H9 (cell line): ENCODE measurements at regions not wholly inside any gene's neighbourhood (a gene's known extent, or its start where the extent isn't known, plus 50 kb on each side); places are given as distances from the start of the nearest gene placed in this dataset.

ENCODE experiments used
- DNase-seq: peaks from one replicate; pipeline ENCODE4 v3.0.0-alpha.2; 2017
- H2AFZ ChIP-seq: one replicate; pipeline ENCODE4 v1.6.1; 2013; ENCODE audit warnings: mild to moderate bottlenecking, low read length, control low read depth, moderate library complexity
- H2AK5ac ChIP-seq: 2 replicates; pipeline ENCODE4 v1.6.1; 2013; ENCODE audit warnings: low read length, control low read depth, mixed read lengths; ENCODE audit not compliant: insufficient read length
- H2BK120ac ChIP-seq: one replicate; pipeline ENCODE4 v1.6.1; 2013; ENCODE audit warnings: low read depth, mild to moderate bottlenecking, low read length, control low read depth, inconsistent platforms; ENCODE audit not compliant: poor library complexity, severe bottlenecking
- H2BK12ac ChIP-seq: 2 replicates; pipeline ENCODE4 v1.6.1; 2013; ENCODE audit warnings: low read length, control low read depth, mixed read lengths, low read depth; ENCODE audit not compliant: insufficient read length
- H2BK15ac ChIP-seq: 2 replicates; pipeline ENCODE4 v1.6.1; 2013; ENCODE audit warnings: low read depth, low read length, control low read depth
- H2BK20ac ChIP-seq: one replicate; pipeline ENCODE4 v1.6.1; 2013; ENCODE audit warnings: low read depth, mild to moderate bottlenecking, low read length, control low read depth, inconsistent platforms; ENCODE audit not compliant: poor library complexity, severe bottlenecking
- H2BK5ac ChIP-seq: 2 replicates; pipeline ENCODE4 v1.6.1; 2013; ENCODE audit warnings: low read length, control low read depth, mixed read lengths; ENCODE audit not compliant: insufficient read length
- H3K14ac ChIP-seq: 2 replicates; pipeline ENCODE4 v1.6.1; 2013; ENCODE audit warnings: low read length, control low read depth; ENCODE audit not compliant: insufficient read depth
- H3K18ac ChIP-seq: 2 replicates; pipeline ENCODE4 v1.6.1; 2013; ENCODE audit warnings: low read depth, mild to moderate bottlenecking, mixed read lengths, low read length, control low read depth; ENCODE audit not compliant: insufficient read length
- H3K23ac ChIP-seq: 2 replicates; pipeline ENCODE4 v1.6.1; 2013; ENCODE audit warnings: low read length, control low read depth, mixed read lengths, low read depth; ENCODE audit not compliant: insufficient read length
- H3K23me2 ChIP-seq: 2 replicates; pipeline ENCODE4 v1.6.1; 2013; ENCODE audit warnings: low read depth, mild to moderate bottlenecking, mixed read lengths, low read length, control low read depth; ENCODE audit not compliant: insufficient read length, poor library complexity, severe bottlenecking
- H3K27ac ChIP-seq: 2 replicates; pipeline ENCODE4 v1.5.1; 2013; ENCODE audit warnings: low read length, control low read depth, mixed read lengths, low read depth; ENCODE audit not compliant: insufficient read length
- H3K27me3 ChIP-seq: 2 replicates; pipeline ENCODE4 v1.6.1; 2013; ENCODE audit warnings: low read length, control low read depth, inconsistent platforms; ENCODE audit not compliant: insufficient read depth
- H3K4ac ChIP-seq: 2 replicates; pipeline ENCODE4 v1.6.1; 2013; ENCODE audit warnings: low read depth, mild to moderate bottlenecking, control low read depth, inconsistent platforms, low read length, moderate library complexity
- H3K4me1 ChIP-seq: 2 replicates; pipeline ENCODE4 v1.6.1; 2013; ENCODE audit warnings: low read length, control low read depth, inconsistent platforms; ENCODE audit not compliant: insufficient read depth
- H3K4me2 ChIP-seq: 2 replicates; pipeline ENCODE4 v1.6.1; 2013; ENCODE audit warnings: low read length, control low read depth, mixed read lengths; ENCODE audit not compliant: insufficient read length, insufficient read depth
- H3K56ac ChIP-seq: 2 replicates; pipeline ENCODE4 v1.6.1; 2013; ENCODE audit warnings: low read depth, mild to moderate bottlenecking, mixed read lengths, low read length, control low read depth; ENCODE audit not compliant: insufficient read length
- H3K79me1 ChIP-seq: 2 replicates; pipeline ENCODE4 v1.6.1; 2013; ENCODE audit warnings: low read depth, mild to moderate bottlenecking, moderate library complexity, low read length, control low read depth, inconsistent platforms; ENCODE audit not compliant: insufficient read depth, poor library complexity, severe bottlenecking
- H3K79me2 ChIP-seq: 2 replicates; pipeline ENCODE4 v1.6.1; 2013; ENCODE audit warnings: low read length, control low read depth, inconsistent platforms; ENCODE audit not compliant: insufficient read depth
- H3K9ac ChIP-seq: 2 replicates; pipeline ENCODE4 v1.6.1; 2013; ENCODE audit warnings: low read length, control low read depth, mixed read lengths; ENCODE audit not compliant: insufficient read length; ENCODE audit errors: extremely low read depth
- H3K9me3 ChIP-seq: one replicate; pipeline ENCODE4 v1.6.1; 2013; ENCODE audit warnings: low read depth, low read length, inconsistent platforms; ENCODE audit not compliant: control insufficient read depth
- H3T11ph ChIP-seq: one replicate; pipeline ENCODE4 v1.6.1; 2013; ENCODE audit warnings: mild to moderate bottlenecking, low read length, control low read depth, inconsistent platforms
- H4K20me1 ChIP-seq: one replicate; pipeline ENCODE4 v1.6.1; 2013; ENCODE audit not compliant: control insufficient read depth, insufficient read length, insufficient read depth
- H4K5ac ChIP-seq: 2 replicates; pipeline ENCODE4 v1.6.1; 2013; ENCODE audit warnings: low read depth, mild to moderate bottlenecking, mixed read lengths, low read length, control low read depth; ENCODE audit not compliant: insufficient read length
- H4K8ac ChIP-seq: replicated peaks from 2 replicates; pipeline ENCODE4 v1.6.1; 2013; ENCODE audit warnings: low read length, control low read depth, mixed read lengths, low read depth; ENCODE audit not compliant: insufficient read length
- H4K91ac ChIP-seq: 2 replicates; pipeline ENCODE4 v1.6.1; 2013; ENCODE audit warnings: low read depth, mild to moderate bottlenecking, moderate library complexity, mixed read lengths, low read length, control low read depth; ENCODE audit not compliant: insufficient read length
- H3K27ac Mint-ChIP-seq, 3 experiments: 2 replicates in 2 of 3; 3 replicates in 1 of 3; pipeline ENCODE4 v1.8.0; 2020 to 2021; ENCODE audit warnings: mixed read lengths in 3 of 3, mild to moderate bottlenecking in 1 of 3, moderate library complexity in 1 of 3
- H3K27me3 Mint-ChIP-seq: 2 replicates; pipeline ENCODE4 v1.8.0; 2021; ENCODE audit warnings: low read depth, mild to moderate bottlenecking, moderate library complexity, mixed read lengths
- H3K36me3 Mint-ChIP-seq, 3 experiments: 2 replicates in 2 of 3; 3 replicates in 1 of 3; pipeline ENCODE4 v1.8.0; 2020 to 2021; ENCODE audit warnings: low read depth in 3 of 3, mixed read lengths in 3 of 3; ENCODE audit not compliant: insufficient read depth in 1 of 3
- H3K4me1 Mint-ChIP-seq, 2 experiments: 2 replicates each; pipeline ENCODE4 v1.8.0; 2020; ENCODE audit warnings: mixed read lengths in 2 of 2
- H3K4me3 Mint-ChIP-seq, 2 experiments: 2 replicates in 1 of 2; 3 replicates in 1 of 2; pipeline ENCODE4 v1.8.0; 2020 to 2021; ENCODE audit warnings: mild to moderate bottlenecking in 2 of 2, mixed read lengths in 2 of 2, moderate library complexity in 1 of 2
- H3K9me3 Mint-ChIP-seq, 2 experiments: 2 replicates in 1 of 2; 3 replicates in 1 of 2; pipeline ENCODE4 v1.8.0; 2020; ENCODE audit warnings: mild to moderate bottlenecking in 2 of 2, mixed read lengths in 2 of 2, moderate library complexity in 1 of 2
- WGBS: extraction: QIAGEN DNeasy Blood & Tissue Kit; methylation state at CpG from one replicate; pipeline ENCODE4 v1.1.7; 2013; ENCODE audit warnings: missing lambda C conversion rate, low lambda C conversion rate, mixed read lengths; ENCODE audit not compliant: insufficient read length; ENCODE audit errors: extremely low coverage; 5-methylcytosine and 5-hydroxymethylcytosine counted together
- TF ChIP-seq, protein P1 (sequence below): fragments of 200-600 bp; sonication (generic); conservative IDR thresholded peaks from 3 replicates; pipeline ENCODE4 v1.8.0; 2021; ENCODE audit warnings: antibody characterized with exemption, mild to moderate bottlenecking

DNA sequence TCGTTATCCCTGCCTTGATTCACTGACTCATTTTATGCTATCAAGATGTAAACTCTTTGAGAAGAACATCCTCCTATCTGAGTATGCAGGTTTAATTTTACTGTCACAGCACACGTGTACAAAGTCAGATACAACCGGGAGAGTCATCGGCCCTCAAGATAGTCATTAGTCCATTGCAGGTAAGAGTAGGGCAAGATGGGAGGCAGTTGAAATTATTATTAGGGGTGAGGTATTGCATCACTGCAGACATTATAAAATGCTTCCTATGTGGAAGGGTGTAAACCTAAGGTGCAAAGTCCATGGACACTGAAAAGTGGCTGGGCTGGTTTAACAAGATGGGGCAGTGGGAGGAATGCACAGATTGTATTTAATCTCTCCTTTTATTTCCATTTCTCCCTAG lies 113.7 kb downstream of the ARL4A start:
- Mint-ChIP-seq H3K36me3 (no peaks in the 10 kb centered on the region), H3K9me3 (no peaks in the 10 kb centered on the region), H3K4me3 (no peak overlapping the region), H3K27me3 (no peaks in the 10 kb centered on the region), H3K4me1 (peaks cover 30 to 33% of the 10 kb centered on the region in 2 experiments), H3K27ac (peak overlapping the region in 1 of 3 experiments; percentile 44; a peak in 1 of 7 replicates)
- no peak overlapping the region for H3K23ac ChIP-seq
- no peak overlapping the region for H2BK15ac ChIP-seq
- no peak overlapping the region for H2BK5ac ChIP-seq
- no peak overlapping the region for H4K5ac ChIP-seq
- no peak overlapping the region for H3K4ac ChIP-seq
- peaks cover 3% of the 10 kb centered on the region for H3K4me1 ChIP-seq
- H3K56ac ChIP-seq = no peak overlapping the region
- no peak overlapping the region for H3K4me2 ChIP-seq
- no peaks in the 10 kb centered on the region for H3K79me2 ChIP-seq
- H3T11ph ChIP-seq = no peak overlapping the region
- no peak overlapping the region for H2BK12ac ChIP-seq
- no CpG with 5 or more reads among the region's 4 CpGs for WGBS
- no peak overlapping the region for H2AK5ac ChIP-seq
- no peaks in the 10 kb centered on the region for H3K27me3 ChIP-seq
- no peak overlapping the region for H3K14ac ChIP-seq
- H3K23me2 ChIP-seq = no peaks in the 10 kb centered on the region
- no peak overlapping the region for H2BK120ac ChIP-seq
- H3K27ac ChIP-seq = no peak overlapping the region
- no peak overlapping the region for H2AFZ ChIP-seq
- no peaks in the 10 kb centered on the region for H3K79me1 ChIP-seq
- no peak overlapping the region for H2BK20ac ChIP-seq
- H3K9me3 ChIP-seq = no peaks in the 10 kb centered on the region
- no peak for DNase-seq
- no peaks in the 10 kb centered on the region for H4K20me1 ChIP-seq
- no peak overlapping the region for H4K91ac ChIP-seq
- no peak overlapping the region for H4K8ac ChIP-seq
- no peak overlapping the region for H3K18ac ChIP-seq
- TF ChIP-seq, protein P1, sequence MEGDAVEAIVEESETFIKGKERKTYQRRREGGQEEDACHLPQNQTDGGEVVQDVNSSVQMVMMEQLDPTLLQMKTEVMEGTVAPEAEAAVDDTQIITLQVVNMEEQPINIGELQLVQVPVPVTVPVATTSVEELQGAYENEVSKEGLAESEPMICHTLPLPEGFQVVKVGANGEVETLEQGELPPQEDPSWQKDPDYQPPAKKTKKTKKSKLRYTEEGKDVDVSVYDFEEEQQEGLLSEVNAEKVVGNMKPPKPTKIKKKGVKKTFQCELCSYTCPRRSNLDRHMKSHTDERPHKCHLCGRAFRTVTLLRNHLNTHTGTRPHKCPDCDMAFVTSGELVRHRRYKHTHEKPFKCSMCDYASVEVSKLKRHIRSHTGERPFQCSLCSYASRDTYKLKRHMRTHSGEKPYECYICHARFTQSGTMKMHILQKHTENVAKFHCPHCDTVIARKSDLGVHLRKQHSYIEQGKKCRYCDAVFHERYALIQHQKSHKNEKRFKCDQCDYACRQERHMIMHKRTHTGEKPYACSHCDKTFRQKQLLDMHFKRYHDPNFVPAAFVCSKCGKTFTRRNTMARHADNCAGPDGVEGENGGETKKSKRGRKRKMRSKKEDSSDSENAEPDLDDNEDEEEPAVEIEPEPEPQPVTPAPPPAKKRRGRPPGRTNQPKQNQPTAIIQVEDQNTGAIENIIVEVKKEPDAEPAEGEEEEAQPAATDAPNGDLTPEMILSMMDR = no peak
- no peak overlapping the region for H3K9ac ChIP-seq
